ENCODE measurements at regions not wholly inside any gene's neighbourhood (a gene's known extent, or its start where the extent isn't known, plus 50 kb on each side); places are given as distances from the start of the nearest gene placed in this dataset.
A peak's percentile ranks its signal among the peaks of the same experiment; 100 is the strongest.

DNA sequence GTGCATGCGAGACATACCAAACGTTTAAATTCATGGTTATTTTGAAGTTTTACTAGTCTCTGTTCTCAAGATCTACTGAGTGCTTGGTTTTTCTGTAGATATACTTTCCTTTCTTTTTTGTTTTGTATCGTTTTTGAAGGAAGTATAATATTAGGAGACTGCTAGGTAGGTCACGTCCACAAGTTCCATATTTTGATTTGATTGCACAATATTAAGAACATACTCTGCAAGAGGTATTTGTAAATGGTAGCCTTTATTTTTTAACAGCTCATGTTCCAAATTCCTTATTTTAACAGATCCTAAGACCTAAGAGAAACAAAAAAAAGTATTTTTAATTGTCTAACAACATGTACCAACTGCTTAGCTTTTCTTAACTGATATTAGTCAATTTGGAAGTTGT lies 156.7 kb downstream of the SERPINI1 start:
- no peak for DNase-seq

DNA sequence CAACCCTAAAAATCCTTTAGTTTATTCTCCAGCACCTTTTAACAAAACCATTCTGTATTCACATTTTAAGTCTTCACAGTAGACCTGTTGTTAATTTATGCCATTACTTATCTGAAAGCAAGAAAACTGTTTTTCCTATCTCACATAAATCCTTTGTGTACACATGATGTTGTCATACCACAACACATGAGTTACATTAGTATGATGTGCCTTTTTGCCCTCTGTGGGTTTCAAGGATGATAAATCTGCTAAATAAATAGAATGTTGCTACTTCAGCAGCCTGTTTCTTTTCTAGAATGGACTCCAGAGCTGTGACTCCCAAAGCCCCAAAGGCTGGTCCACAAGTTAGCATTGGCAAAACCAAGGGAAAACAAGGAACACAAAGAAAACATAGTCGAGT lies 151.6 kb downstream of the SERPINI1 start:
- no peak for DNase-seq

- no peak for DNase-seq
Measured at GRCh38 chr3:167886690-167887089, 151.2 kb downstream of the SERPINI1 start.

- DNase-seq, result no peak
Measured at GRCh38 chr3:167885277-167885676, 149.8 kb downstream of the SERPINI1 start.

- no peak for DNase-seq
Measured at GRCh38 chr3:167884481-167884880, 149.0 kb downstream of the SERPINI1 start.

- DNase-seq, result no peak
Measured at GRCh38 chr3:167883452-167883851, 147.9 kb downstream of the SERPINI1 start.

DNA sequence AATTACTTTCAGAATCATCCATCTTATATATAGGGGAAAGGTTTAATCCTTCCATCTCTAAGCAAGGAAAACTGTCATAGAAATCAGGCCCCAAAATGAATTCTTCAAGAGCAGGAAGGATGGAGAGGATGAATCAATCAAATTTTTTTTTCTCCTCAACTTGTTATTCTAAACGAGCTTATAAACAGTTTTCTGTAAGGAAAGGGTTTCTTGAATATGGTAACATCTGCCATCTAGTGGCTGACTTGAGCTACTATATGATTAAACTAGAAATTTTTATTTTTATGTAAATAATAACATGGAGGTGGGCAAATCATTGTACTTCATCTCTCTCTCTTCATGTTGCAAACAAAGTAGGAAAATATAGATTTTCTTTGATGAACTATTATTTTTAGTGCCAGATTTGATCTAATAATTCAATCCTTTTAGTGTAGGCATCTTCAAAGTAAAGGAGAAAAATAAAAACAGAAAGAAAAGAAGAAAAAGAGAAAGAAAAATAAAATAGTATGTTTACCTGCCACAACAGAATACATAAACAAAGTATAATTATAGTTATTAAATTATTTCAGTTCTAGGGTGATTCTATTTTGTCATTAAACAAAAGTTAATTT lies 146.6 kb downstream of the SERPINI1 start:
- no peak for DNase-seq

- DNase-seq, result no peak
Measured at GRCh38 chr3:167880183-167880582, 144.7 kb downstream of the SERPINI1 start.

GRCh38 chr3:167876620-167877281 lies 141.2 kb downstream of the SERPINI1 start:
- peak; percentile 2 for DNase-seq

Measured in stimulated activated CD4-positive, alpha-beta T cell treated with anti-CD3 and anti-CD28 coated beads, Interleukin-15, amount 100 ng/mL, for 24 hours (primary cell).